ENCODE measurements at regions not wholly inside any gene's neighbourhood (a gene's known extent, or its start where the extent isn't known, plus 50 kb on each side); places are given as distances from the start of the nearest gene placed in this dataset.

GRCh38 chr5:74082512-74083055, 456.6 kb downstream of the ARHGEF28 start:
- no peak for TF ChIP-seq EZH2 (IDR thresholded peaks at IDR 0.05; ENCODE audit: low read depth, low read length, severe bottlenecking)
- TF ChIP-seq SRF (IDR thresholded peaks at IDR 0.05; ENCODE audit: low read depth, low read length): no peak
- no peak for TF ChIP-seq SP4 (IDR thresholded peaks at IDR 0.05; ENCODE audit: low read length)
